Chondrocyte (in vitro differentiated cells): ENCODE measurements at regions not wholly inside any gene's neighbourhood (a gene's known extent, or its start where the extent isn't known, plus 50 kb on each side); places are given as distances from the start of the nearest gene placed in this dataset.

Source experiments
- DNase-seq: peaks from one replicate; pipeline ENCODE4 v3.0.0; 2021; ENCODE audit warnings: mixed read lengths, low spot score
- H3K27ac Mint-ChIP-seq: one replicate; pipeline ENCODE4 v1.8.0; 2021; ENCODE audit warnings: mild to moderate bottlenecking, moderate library complexity, mixed read lengths; ENCODE audit not compliant: unreplicated experiment
- H3K27me3 Mint-ChIP-seq: 2 replicates; pipeline ENCODE4 v1.8.0; 2021; ENCODE audit warnings: low read depth, mixed read lengths
- H3K36me3 Mint-ChIP-seq: 2 replicates; pipeline ENCODE4 v1.8.0; 2021; ENCODE audit warnings: low read depth, mixed read lengths
- H3K4me1 Mint-ChIP-seq: 2 replicates; pipeline ENCODE4 v1.8.0; 2021; ENCODE audit warnings: low read depth, mild to moderate bottlenecking, mixed read lengths
- H3K4me3 Mint-ChIP-seq: one replicate; pipeline ENCODE4 v1.8.0; 2021; ENCODE audit warnings: mild to moderate bottlenecking, moderate library complexity, mixed read lengths; ENCODE audit not compliant: unreplicated experiment
- H3K9me3 Mint-ChIP-seq: 2 replicates; pipeline ENCODE4 v1.8.0; 2021; ENCODE audit warnings: low read depth, mixed read lengths
- CTCF ChIP-seq: fragments of 200-600 bp; sonication (generic); IDR thresholded peaks from 2 replicates; pipeline ENCODE4 v1.5.0; 2021; ENCODE audit warnings: antibody characterized with exemption, mild to moderate bottlenecking, moderate library complexity

GRCh38 chr4:77501240-77501639 is 104.4 kb upstream of the CXCL13 start:
- peaks cover 3% of the 10 kb centered on the region for H3K9me3 Mint-ChIP-seq
- no peak overlapping the region for H3K4me3 Mint-ChIP-seq

GRCh38 chr4:77501851-77502250 is 103.8 kb upstream of the CXCL13 start:
- DNase-seq = no peak
- Mint-ChIP-seq H3K36me3 (no peaks in the 10 kb centered on the region), H3K27ac (no peak overlapping the region), H3K4me3 (no peak overlapping the region), H3K4me1 (peaks cover 7% of the 10 kb centered on the region), H3K9me3 (peaks cover 3% of the 10 kb centered on the region), H3K27me3 (peaks cover 15% of the 10 kb centered on the region)
- no peak for TF ChIP-seq CTCF

More at GRCh38 chr4:77501240-77501639, 104.4 kb upstream of the CXCL13 start:
- Mint-ChIP-seq H3K27me3 (peaks cover 18% of the 10 kb centered on the region), H3K27ac (no peak overlapping the region), H3K36me3 (no peaks in the 10 kb centered on the region), H3K4me1 (peaks cover 7% of the 10 kb centered on the region)
- no peak for DNase-seq
- TF ChIP-seq CTCF = no peak

GRCh38 chr4:77504407-77504806 is 101.2 kb upstream of the CXCL13 start:
- no peak for DNase-seq
- no peak for TF ChIP-seq CTCF
- H3K36me3 Mint-ChIP-seq = no peaks in the 10 kb centered on the region
- H3K4me3 Mint-ChIP-seq = no peak overlapping the region
- H3K27me3 Mint-ChIP-seq = peaks cover 15% of the 10 kb centered on the region
- H3K9me3 Mint-ChIP-seq = peaks cover 4% of the 10 kb centered on the region
- peaks cover 7% of the 10 kb centered on the region for H3K4me1 Mint-ChIP-seq
- no peak overlapping the region for H3K27ac Mint-ChIP-seq

GRCh38 chr4:77505275-77505957 is 100.2 kb upstream of the CXCL13 start:
- H3K27ac Mint-ChIP-seq = no peak overlapping the region
- H3K4me1 Mint-ChIP-seq = peaks cover 7% of the 10 kb centered on the region
- no peak for DNase-seq
- no peak overlapping the region for H3K4me3 Mint-ChIP-seq
- H3K27me3 Mint-ChIP-seq = peaks cover 19% of the 10 kb centered on the region
- H3K36me3 Mint-ChIP-seq = no peaks in the 10 kb centered on the region
- peaks cover 4% of the 10 kb centered on the region for H3K9me3 Mint-ChIP-seq
- TF ChIP-seq CTCF = no peak

- Mint-ChIP-seq H3K4me3 (no peak overlapping the region), H3K9me3 (peaks cover 4% of the 10 kb centered on the region), H3K27me3 (peaks cover 19% of the 10 kb centered on the region), H3K27ac (no peak overlapping the region), H3K36me3 (no peaks in the 10 kb centered on the region), H3K4me1 (peaks cover 7% of the 10 kb centered on the region)
- DNase-seq = no peak
- TF ChIP-seq CTCF = no peak
Observed at GRCh38 chr4:77505958-77506319, 99.7 kb upstream of the CXCL13 start.
